Fibroblast of lung (primary cell): ENCODE measurements at regions not wholly inside any gene's neighbourhood (a gene's known extent, or its start where the extent isn't known, plus 50 kb on each side); places are given as distances from the start of the nearest gene placed in this dataset.

Source experiments
- CTCF ChIP-seq, 2 donors: IDR thresholded peaks in 1 of 2; conservative IDR thresholded peaks in 1 of 2; 1 replicate in 1 of 2; 2 replicates in 1 of 2; pipeline ENCODE4 v1.5.1; 2011 to 2012; ENCODE audit warnings: low read length in 2 of 2, control low read depth in 1 of 2, inconsistent platforms in 1 of 2, low read depth in 1 of 2, mild to moderate bottlenecking in 1 of 2
- EZH2 ChIP-seq: IDR thresholded peaks from 2 replicates; pipeline ENCODE4 v1.5.1; 2012; ENCODE audit warnings: low read length, control low read depth, mild to moderate bottlenecking; ENCODE audit errors: missing control alignments

GRCh38 chr12:131355361-131356245 is 355.3 kb upstream of the SFSWAP start:
- no peak for TF ChIP-seq CTCF (conservative IDR thresholded peaks at IDR 0.05 in 1 of 2, IDR thresholded peaks at IDR 0.05 in 1 of 2; ENCODE audit: low read depth in 1 of 2, low read length in 2 of 2)
- TF ChIP-seq EZH2: no peak
